Vagina (tissue), 2 donors: ENCODE measurements at regions not wholly inside any gene's neighbourhood (a gene's known extent, or its start where the extent isn't known, plus 50 kb on each side); places are given as distances from the start of the nearest gene placed in this dataset.

Experiments used
- DNase-seq, 2 donors: peaks; one replicate each; pipeline ENCODE4 v3.0.0-alpha.2; 2017; ENCODE audit errors: extremely low spot score in 2 of 2
- H3K27ac ChIP-seq: fragments of 200-600 bp; sonication (generic); one replicate; pipeline ENCODE4 v1.5.1; 2019
- H3K27me3 ChIP-seq: fragments of 200-600 bp; sonication (generic); one replicate; pipeline ENCODE4 v1.5.1; 2019
- H3K36me3 ChIP-seq, 2 donors: fragments of 200-600 bp; sonication (generic); one replicate each; pipeline ENCODE4 v1.5.1; 2017 to 2019
- H3K4me1 ChIP-seq: fragments of 200-600 bp; sonication (generic); one replicate; pipeline ENCODE4 v1.5.1; 2019
- H3K4me3 ChIP-seq, 2 donors: fragments of 200-600 bp; sonication (generic); 1 replicate in 1 of 2; 2 replicates in 1 of 2; pipeline ENCODE4 v1.5.1; 2016 to 2019
- H3K9me3 ChIP-seq: fragments of 200-600 bp; sonication (generic); one replicate; pipeline ENCODE4 v1.5.1; 2019
- CTCF ChIP-seq, 3 experiments: fragments of 450-650 bp in 2 of 3; fragments of 200-600 bp in 1 of 3; sonication (generic) in 1 of 3; IDR thresholded peaks; one replicate each; pipeline ENCODE4 v1.5.1; 2017 to 2019; ENCODE audit warnings: antibody characterized with exemption in 3 of 3, mild to moderate bottlenecking in 2 of 3, moderate library complexity in 2 of 3
- POLR2A ChIP-seq, 2 donors: fragments of 450-650 bp; IDR thresholded peaks; one replicate each; pipeline ENCODE4 v1.6.1; 2017; ENCODE audit warnings: antibody characterized with exemption in 2 of 2, mild to moderate bottlenecking in 2 of 2, moderate library complexity in 2 of 2
- POLR2AphosphoS5 ChIP-seq, 2 donors: sonication (generic); formaldehyde crosslinking; IDR thresholded peaks; one replicate each; pipeline ENCODE4 v1.9.0; 2017; ENCODE audit warnings: antibody characterized with exemption in 2 of 2, mild to moderate bottlenecking in 2 of 2, low read depth in 1 of 2; ENCODE audit not compliant: insufficient read depth in 1 of 2
- intact Hi-C: fragments of 100-400 bp; cut with DNase I; formaldehyde crosslinking; loops from one replicate; pipeline ENCODE4 v1.15.1; 2023

- H3K4me3 ChIP-seq = no peak overlapping the region
- TF ChIP-seq POLR2A (IDR thresholded peaks at IDR 0.05) (no peak), CTCF (IDR thresholded peaks at IDR 0.05) (no peak), POLR2AphosphoS5 (IDR thresholded peaks at IDR 0.05; ENCODE audit: insufficient read depth in 1 of 2, low read depth in 1 of 2) (no peak)
- H3K36me3 ChIP-seq = no peaks in the 10 kb centered on the region
- intact Hi-C loops = no loop called here
- no peaks in the 10 kb centered on the region for H3K27me3 ChIP-seq
- no peaks in the 10 kb centered on the region for H3K4me1 ChIP-seq
- DNase-seq = no peak
- H3K27ac ChIP-seq = no peak overlapping the region
- H3K9me3 ChIP-seq = no peaks in the 10 kb centered on the region
These were observed 867.4 kb upstream of the ADGRL2 start for GRCh38 chr1:80933346-80933745.

GRCh38 chr1:80931178-80931577, 869.6 kb upstream of the ADGRL2 start:
- no peak for TF ChIP-seq CTCF (IDR thresholded peaks at IDR 0.05)
- Histone ChIP-seq H3K4me1 (no peaks in the 10 kb centered on the region), H3K4me3 (no peak overlapping the region), H3K9me3 (no peaks in the 10 kb centered on the region), H3K27me3 (no peaks in the 10 kb centered on the region), H3K36me3 (no peaks in the 10 kb centered on the region), H3K27ac (no peak overlapping the region)
- intact Hi-C loops = no loop called here
- no peak for DNase-seq

- intact Hi-C loops = no loop called here
- DNase-seq = no peak
- H3K4me3 ChIP-seq = no peak overlapping the region
- H3K9me3 ChIP-seq = no peaks in the 10 kb centered on the region
- no peak overlapping the region for H3K27ac ChIP-seq
- no peaks in the 10 kb centered on the region for H3K27me3 ChIP-seq
- H3K36me3 ChIP-seq = no peaks in the 10 kb centered on the region
- H3K4me1 ChIP-seq = no peaks in the 10 kb centered on the region
- TF ChIP-seq POLR2A (IDR thresholded peaks at IDR 0.05) = no peak
These were observed 870.7 kb upstream of the ADGRL2 start for GRCh38 chr1:80929868-80930508.

- TF ChIP-seq POLR2A (IDR thresholded peaks at IDR 0.05) (no peak), POLR2AphosphoS5 (IDR thresholded peaks at IDR 0.05; ENCODE audit: insufficient read depth in 1 of 2, low read depth in 1 of 2) (no peak), CTCF (IDR thresholded peaks at IDR 0.05) (no peak)
- intact Hi-C loops = no loop called here
These were observed 874.2 kb upstream of the ADGRL2 start for GRCh38 chr1:80926531-80926930.

GRCh38 chr1:80925130-80925805, 875.5 kb upstream of the ADGRL2 start:
- Histone ChIP-seq H3K9me3 (no peaks in the 10 kb centered on the region), H3K4me3 (no peak overlapping the region), H3K36me3 (no peaks in the 10 kb centered on the region), H3K27me3 (no peaks in the 10 kb centered on the region), H3K27ac (no peak overlapping the region), H3K4me1 (no peaks in the 10 kb centered on the region)
- no peak for DNase-seq
- TF ChIP-seq POLR2A (IDR thresholded peaks at IDR 0.05) (no peak), CTCF (IDR thresholded peaks at IDR 0.05) (no peak), POLR2AphosphoS5 (IDR thresholded peaks at IDR 0.05; ENCODE audit: insufficient read depth in 1 of 2, low read depth in 1 of 2) (no peak)
- intact Hi-C loops = no loop called here

More at GRCh38 chr1:80926531-80926930, 874.2 kb upstream of the ADGRL2 start:
- Histone ChIP-seq H3K27ac (no peak overlapping the region), H3K27me3 (no peaks in the 10 kb centered on the region), H3K4me3 (no peak overlapping the region), H3K36me3 (no peaks in the 10 kb centered on the region), H3K4me1 (no peaks in the 10 kb centered on the region), H3K9me3 (no peaks in the 10 kb centered on the region)
- DNase-seq = no peak
